HEK293 (cell line): ENCODE measurements at regions not wholly inside any gene's neighbourhood (a gene's known extent, or its start where the extent isn't known, plus 50 kb on each side); places are given as distances from the start of the nearest gene placed in this dataset.

Experiments
- HOXA7 ChIP-seq: sonication (generic); formaldehyde crosslinking; IDR thresholded peaks from 2 replicates; pipeline ENCODE4 v1.8.1; 2022; ENCODE audit warnings: missing genetic modification reagents, borderline replicate concordance
- REPIN1 ChIP-seq: fragments of 450-650 bp; formaldehyde crosslinking; IDR thresholded peaks from 2 replicates; pipeline ENCODE4 v1.5.1; 2017; ENCODE audit warnings: missing biosample characterization, missing genetic modification characterization, low read depth
- ZNF23 ChIP-seq: fragments of 450-650 bp; formaldehyde crosslinking; IDR thresholded peaks from 2 replicates; pipeline ENCODE4 v1.5.1; 2016; ENCODE audit warnings: missing biosample characterization, missing genetic modification characterization, borderline replicate concordance
- ZNF274 ChIP-seq, 2 experiments: fragments of 200-500 bp in 1 of 2; fragments of 450-650 bp in 1 of 2; sonication (Bioruptor generic) in 1 of 2; formaldehyde crosslinking in 1 of 2; IDR thresholded peaks; 2 replicates each; pipeline versions ENCODE4 v1.5.1 to v1.6.1; 2014 to 2016; ENCODE audit warnings: borderline replicate concordance in 1 of 2, inconsistent platforms in 1 of 2, low read length in 1 of 2, missing biosample characterization in 1 of 2, missing genetic modification characterization in 1 of 2
- ZNF302 ChIP-seq: fragments of 450-650 bp; formaldehyde crosslinking; IDR thresholded peaks from 2 replicates; pipeline ENCODE4 v1.5.1; 2016; ENCODE audit warnings: missing biosample characterization, missing genetic modification characterization, low read depth
- ZNF335 ChIP-seq: fragments of 450-650 bp; formaldehyde crosslinking; conservative IDR thresholded peaks from 2 replicates; pipeline ENCODE4 v1.5.1; 2016; ENCODE audit warnings: missing biosample characterization, missing genetic modification characterization
- ZNF558 ChIP-seq: fragments of 450-650 bp; formaldehyde crosslinking; IDR thresholded peaks from 2 replicates; pipeline ENCODE4 v1.5.1; 2016; ENCODE audit warnings: missing biosample characterization, missing genetic modification characterization
- ZNF670 ChIP-seq: fragments of 450-650 bp; formaldehyde crosslinking; IDR thresholded peaks from 2 replicates; pipeline ENCODE4 v1.5.1; 2016; ENCODE audit warnings: missing biosample characterization, missing genetic modification characterization, low read depth
- ZNF707 ChIP-seq: fragments of 450-650 bp; formaldehyde crosslinking; IDR thresholded peaks from 2 replicates; pipeline ENCODE4 v1.5.1; 2016; ENCODE audit warnings: missing biosample characterization, missing genetic modification characterization
- ZNF792 ChIP-seq: fragments of 450-650 bp; formaldehyde crosslinking; IDR thresholded peaks from 2 replicates; pipeline ENCODE4 v1.5.1; 2016; ENCODE audit warnings: missing biosample characterization, missing genetic modification characterization
- TF ChIP-seq, protein P1 (sequence below): fragments of 450-650 bp; formaldehyde crosslinking; IDR thresholded peaks from 2 replicates; pipeline ENCODE4 v1.5.1; 2016; ENCODE audit warnings: missing biosample characterization, missing genetic modification characterization
- TF ChIP-seq, protein P2 (sequence below): fragments of 450-650 bp; formaldehyde crosslinking; optimal IDR thresholded peaks from 2 replicates; pipeline ENCODE3; 2016; ENCODE audit warnings: missing biosample characterization, mild to moderate bottlenecking, missing genetic modification characterization
- TF ChIP-seq, protein P3 (sequence below): fragments of 450-650 bp; formaldehyde crosslinking; IDR thresholded peaks from 2 replicates; pipeline ENCODE4 v1.5.1; 2016; ENCODE audit warnings: missing biosample characterization, missing genetic modification characterization

DNA sequence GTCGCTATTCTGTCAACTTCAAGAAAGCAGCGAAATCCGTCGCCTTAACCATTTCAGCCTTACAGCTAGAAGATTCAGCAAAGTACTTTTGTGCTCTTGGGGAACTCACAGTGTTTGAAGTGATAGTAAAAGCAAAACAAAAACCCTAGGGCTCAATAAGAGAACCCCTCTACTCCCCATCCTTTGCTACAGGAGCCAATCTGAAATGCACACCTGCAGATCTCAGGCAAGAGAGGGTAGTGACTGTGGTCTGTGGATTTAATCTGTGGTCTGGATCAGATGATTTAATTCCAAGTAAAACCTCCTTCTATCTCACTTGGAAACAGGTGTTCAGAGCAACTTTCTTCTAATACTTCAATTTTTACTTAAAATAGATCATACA is 422.9 kb upstream of the OR4E1 start:
- TF ChIP-seq ZNF792 (no peak), ZNF335 (tag by site-specific recombination) (no peak), ZNF670 (tag by site-specific recombination) (no peak), ZNF707 (tag by site-specific recombination) (no peak), ZNF274 (IDR thresholded peaks at IDR 0.05; ENCODE audit: low read length) (no peak), ZNF274 (tag by site-specific recombination; IDR thresholded peaks at IDR 0.05; ENCODE audit: borderline replicate concordance) (no peak), ZNF558 (tag by site-specific recombination) (no peak), ZNF23 (tag by site-specific recombination) (no peak), HOXA7 (CRISPR knock-in tag) (no peak), REPIN1 (tag by site-specific recombination) (no peak), ZNF302 (tag by site-specific recombination) (no peak)
- TF ChIP-seq, protein P1, sequence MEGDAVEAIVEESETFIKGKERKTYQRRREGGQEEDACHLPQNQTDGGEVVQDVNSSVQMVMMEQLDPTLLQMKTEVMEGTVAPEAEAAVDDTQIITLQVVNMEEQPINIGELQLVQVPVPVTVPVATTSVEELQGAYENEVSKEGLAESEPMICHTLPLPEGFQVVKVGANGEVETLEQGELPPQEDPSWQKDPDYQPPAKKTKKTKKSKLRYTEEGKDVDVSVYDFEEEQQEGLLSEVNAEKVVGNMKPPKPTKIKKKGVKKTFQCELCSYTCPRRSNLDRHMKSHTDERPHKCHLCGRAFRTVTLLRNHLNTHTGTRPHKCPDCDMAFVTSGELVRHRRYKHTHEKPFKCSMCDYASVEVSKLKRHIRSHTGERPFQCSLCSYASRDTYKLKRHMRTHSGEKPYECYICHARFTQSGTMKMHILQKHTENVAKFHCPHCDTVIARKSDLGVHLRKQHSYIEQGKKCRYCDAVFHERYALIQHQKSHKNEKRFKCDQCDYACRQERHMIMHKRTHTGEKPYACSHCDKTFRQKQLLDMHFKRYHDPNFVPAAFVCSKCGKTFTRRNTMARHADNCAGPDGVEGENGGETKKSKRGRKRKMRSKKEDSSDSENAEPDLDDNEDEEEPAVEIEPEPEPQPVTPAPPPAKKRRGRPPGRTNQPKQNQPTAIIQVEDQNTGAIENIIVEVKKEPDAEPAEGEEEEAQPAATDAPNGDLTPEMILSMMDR: no peak
- TF ChIP-seq, protein P2, sequence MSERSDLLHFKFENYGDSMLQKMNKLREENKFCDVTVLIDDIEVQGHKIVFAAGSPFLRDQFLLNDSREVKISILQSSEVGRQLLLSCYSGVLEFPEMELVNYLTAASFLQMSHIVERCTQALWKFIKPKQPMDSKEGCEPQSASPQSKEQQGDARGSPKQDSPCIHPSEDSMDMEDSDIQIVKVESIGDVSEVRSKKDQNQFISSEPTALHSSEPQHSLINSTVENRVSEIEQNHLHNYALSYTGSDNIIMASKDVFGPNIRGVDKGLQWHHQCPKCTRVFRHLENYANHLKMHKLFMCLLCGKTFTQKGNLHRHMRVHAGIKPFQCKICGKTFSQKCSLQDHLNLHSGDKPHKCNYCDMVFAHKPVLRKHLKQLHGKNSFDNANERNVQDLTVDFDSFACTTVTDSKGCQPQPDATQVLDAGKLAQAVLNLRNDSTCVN (tag by site-specific recombination): no peak
- TF ChIP-seq, protein P3, sequence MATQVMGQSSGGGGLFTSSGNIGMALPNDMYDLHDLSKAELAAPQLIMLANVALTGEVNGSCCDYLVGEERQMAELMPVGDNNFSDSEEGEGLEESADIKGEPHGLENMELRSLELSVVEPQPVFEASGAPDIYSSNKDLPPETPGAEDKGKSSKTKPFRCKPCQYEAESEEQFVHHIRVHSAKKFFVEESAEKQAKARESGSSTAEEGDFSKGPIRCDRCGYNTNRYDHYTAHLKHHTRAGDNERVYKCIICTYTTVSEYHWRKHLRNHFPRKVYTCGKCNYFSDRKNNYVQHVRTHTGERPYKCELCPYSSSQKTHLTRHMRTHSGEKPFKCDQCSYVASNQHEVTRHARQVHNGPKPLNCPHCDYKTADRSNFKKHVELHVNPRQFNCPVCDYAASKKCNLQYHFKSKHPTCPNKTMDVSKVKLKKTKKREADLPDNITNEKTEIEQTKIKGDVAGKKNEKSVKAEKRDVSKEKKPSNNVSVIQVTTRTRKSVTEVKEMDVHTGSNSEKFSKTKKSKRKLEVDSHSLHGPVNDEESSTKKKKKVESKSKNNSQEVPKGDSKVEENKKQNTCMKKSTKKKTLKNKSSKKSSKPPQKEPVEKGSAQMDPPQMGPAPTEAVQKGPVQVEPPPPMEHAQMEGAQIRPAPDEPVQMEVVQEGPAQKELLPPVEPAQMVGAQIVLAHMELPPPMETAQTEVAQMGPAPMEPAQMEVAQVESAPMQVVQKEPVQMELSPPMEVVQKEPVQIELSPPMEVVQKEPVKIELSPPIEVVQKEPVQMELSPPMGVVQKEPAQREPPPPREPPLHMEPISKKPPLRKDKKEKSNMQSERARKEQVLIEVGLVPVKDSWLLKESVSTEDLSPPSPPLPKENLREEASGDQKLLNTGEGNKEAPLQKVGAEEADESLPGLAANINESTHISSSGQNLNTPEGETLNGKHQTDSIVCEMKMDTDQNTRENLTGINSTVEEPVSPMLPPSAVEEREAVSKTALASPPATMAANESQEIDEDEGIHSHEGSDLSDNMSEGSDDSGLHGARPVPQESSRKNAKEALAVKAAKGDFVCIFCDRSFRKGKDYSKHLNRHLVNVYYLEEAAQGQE (tag by site-specific recombination): no peak
